ENCODE measurements at regions not wholly inside any gene's neighbourhood (a gene's known extent, or its start where the extent isn't known, plus 50 kb on each side); places are given as distances from the start of the nearest gene placed in this dataset.

DNA sequence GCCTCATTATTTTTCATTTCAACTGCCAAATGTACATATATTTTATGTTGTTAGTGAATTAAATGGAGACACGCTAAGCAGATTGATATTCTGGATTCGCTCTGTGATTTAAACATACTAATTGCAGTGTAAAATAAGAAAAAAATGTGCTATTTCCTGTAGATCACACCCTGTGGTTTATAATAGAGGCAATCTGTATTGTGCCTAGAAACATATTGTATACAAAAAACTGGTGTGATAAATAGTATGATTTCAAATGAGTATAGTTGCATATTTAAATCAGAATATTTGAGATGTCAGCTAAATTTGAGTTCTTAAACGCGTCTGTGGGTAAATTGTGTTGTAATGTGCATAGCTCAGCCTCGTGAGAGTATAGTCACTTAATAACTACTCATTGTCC is 643.9 kb downstream of the TBC1D4 start:
- ChIA-PET CTCF (interaction anchor here (0.9 kb wide), 1 partner anchor 382 kb away, joined by 3 read pairs; no protein-coding TSS in a partner anchor), POLR2A (no interaction called here)
- Mint-ChIP-seq H3K4me3 (no peak overlapping the region), H3K27me3 (no peaks in the 10 kb centered on the region), H3K4me1 (no peaks in the 10 kb centered on the region), H3K36me3 (ENCODE audit: low read depth) (no peaks in the 10 kb centered on the region), H3K27ac (no peak overlapping the region), H3K9me3 (no peaks in the 10 kb centered on the region)
- DNase-seq: no peak

DNA sequence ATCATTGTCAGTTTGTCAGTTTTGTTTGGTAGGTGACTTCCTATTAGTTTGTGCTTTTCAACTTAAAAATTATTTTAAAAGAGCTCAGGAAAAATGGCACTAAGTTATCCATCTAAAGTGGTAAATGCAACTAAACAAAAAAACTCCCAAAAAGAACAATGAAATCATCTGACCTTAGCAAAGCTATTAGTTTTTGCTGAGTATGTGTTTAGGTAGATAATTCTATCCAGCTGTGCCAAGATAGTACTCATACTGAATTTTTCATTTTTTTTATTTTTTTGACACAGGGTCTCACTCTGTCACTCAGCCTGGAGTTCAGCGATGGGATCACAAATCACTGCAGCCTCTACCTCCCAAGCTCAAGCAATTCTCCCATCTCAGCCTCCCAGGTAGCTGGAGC is 645.3 kb downstream of the TBC1D4 start:
- no peaks in the 10 kb centered on the region for H3K27me3 Mint-ChIP-seq
- no peaks in the 10 kb centered on the region for H3K36me3 Mint-ChIP-seq (ENCODE audit: low read depth)
- CTCF ChIA-PET: no interaction called here
- DNase-seq: no peak
- H3K4me3 Mint-ChIP-seq: no peak overlapping the region
- no peaks in the 10 kb centered on the region for H3K9me3 Mint-ChIP-seq
- H3K4me1 Mint-ChIP-seq: no peaks in the 10 kb centered on the region
- POLR2A ChIA-PET: no interaction called here
- H3K27ac Mint-ChIP-seq: no peak overlapping the region

DNA sequence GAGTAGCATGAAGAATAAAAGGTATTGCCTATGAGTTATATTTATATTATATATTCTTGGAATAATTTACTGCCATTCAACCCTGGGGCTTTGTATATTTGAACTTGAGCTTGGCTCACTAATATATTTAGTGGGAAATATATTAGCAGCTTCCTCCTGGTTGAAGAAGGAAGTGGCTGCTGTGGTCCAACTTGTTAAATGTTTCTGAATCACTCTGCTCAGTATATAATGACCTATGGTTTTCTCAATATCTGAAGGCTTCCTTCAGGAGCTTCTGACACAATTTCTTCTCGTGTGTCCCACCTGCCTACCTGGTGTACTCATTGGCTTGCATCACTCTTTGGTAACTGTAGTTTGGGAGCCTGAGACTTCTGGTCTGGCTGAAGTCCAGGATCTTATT is 646.4 kb downstream of the TBC1D4 start:
- ChIA-PET CTCF (no interaction called here), POLR2A (no interaction called here)
- Mint-ChIP-seq H3K4me3 (no peak overlapping the region), H3K27me3 (no peaks in the 10 kb centered on the region), H3K4me1 (no peaks in the 10 kb centered on the region), H3K36me3 (ENCODE audit: low read depth) (no peaks in the 10 kb centered on the region), H3K9me3 (no peaks in the 10 kb centered on the region), H3K27ac (no peak overlapping the region)
- no peak for DNase-seq

DNA sequence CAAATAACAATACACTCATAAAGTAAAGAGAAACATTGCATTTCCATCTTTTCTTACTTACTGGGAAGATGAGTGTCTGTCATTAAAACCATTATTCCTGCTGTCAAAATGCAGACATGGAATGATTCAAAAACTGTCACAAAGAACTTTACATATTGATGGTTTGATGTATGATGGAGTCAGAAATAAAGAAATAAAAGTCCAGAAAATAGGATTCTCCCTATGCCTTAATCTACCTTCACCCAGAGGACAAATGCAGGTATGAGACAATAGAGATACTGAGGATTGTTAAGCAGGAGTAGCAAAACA is 656.1 kb downstream of the TBC1D4 start:
- H3K4me3 Mint-ChIP-seq: no peak overlapping the region
- H3K27ac Mint-ChIP-seq: no peak overlapping the region
- no peaks in the 10 kb centered on the region for H3K4me1 Mint-ChIP-seq
- DNase-seq: no peak
- POLR2A ChIA-PET: no interaction called here
- H3K27me3 Mint-ChIP-seq: no peaks in the 10 kb centered on the region
- CTCF ChIA-PET: no interaction called here
- H3K36me3 Mint-ChIP-seq (ENCODE audit: low read depth): no peaks in the 10 kb centered on the region
- H3K9me3 Mint-ChIP-seq: no peaks in the 10 kb centered on the region

DNA sequence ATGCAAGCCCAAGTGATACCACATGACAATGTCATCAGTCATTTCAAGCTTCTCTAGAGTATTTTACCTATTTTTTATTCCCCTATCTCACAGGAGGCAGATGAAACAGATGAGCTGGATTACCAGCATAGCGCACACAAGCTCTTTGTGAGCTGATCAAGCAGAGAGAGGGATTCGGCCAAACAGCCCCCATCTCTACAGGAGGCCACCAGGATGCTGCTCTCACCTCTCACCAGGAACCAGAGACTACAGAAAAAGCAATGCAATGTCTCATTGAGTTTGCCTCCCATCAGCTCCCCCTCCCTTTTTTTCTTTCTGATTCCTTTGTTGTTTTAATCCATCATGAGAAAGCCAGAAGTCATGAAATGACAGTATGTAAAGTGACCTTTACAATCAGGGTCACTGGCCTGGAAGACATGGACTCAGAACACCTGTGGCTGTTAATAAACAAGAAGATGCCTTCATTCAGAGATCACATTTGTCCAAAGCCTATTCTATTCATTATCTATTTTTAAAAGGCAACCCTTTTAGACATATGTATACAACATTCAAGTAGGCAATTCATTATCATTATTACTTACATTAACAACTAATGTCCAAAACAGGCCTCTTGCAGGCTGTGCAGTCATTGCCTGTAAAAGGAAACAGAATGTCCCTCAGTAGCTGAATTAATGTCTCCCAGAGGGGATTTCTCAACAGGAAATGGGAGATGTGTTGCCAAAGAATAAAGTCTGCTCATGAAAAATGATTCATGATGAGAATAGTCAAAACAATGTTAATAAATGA is 656.6 kb downstream of the TBC1D4 start:
- H3K36me3 Mint-ChIP-seq (ENCODE audit: low read depth): no peaks in the 10 kb centered on the region
- H3K27ac Mint-ChIP-seq: no peak overlapping the region
- DNase-seq: no peak
- CTCF ChIA-PET: no interaction called here
- no peak overlapping the region for H3K4me3 Mint-ChIP-seq
- no peaks in the 10 kb centered on the region for H3K27me3 Mint-ChIP-seq
- POLR2A ChIA-PET: no interaction called here
- H3K4me1 Mint-ChIP-seq: no peaks in the 10 kb centered on the region
- no peaks in the 10 kb centered on the region for H3K9me3 Mint-ChIP-seq

DNA sequence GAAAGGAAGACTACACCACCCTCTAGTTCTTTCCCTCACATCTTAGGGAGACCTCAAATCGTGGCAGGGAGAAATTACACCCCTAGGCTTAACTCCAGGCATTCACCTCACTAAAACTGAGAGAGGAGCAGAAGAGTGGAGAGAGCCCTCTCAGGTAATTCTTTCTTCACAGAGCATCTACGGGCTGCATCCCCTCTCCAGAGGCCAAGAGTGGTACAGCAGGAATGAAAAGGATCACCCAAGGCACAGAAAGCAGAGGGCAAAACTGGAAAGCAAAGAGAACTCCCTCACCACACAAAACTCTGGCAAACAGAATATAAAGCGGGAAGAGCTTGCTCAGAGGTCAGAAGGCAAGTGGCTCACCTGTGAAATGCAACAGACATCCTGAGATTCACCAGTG is 661.2 kb downstream of the TBC1D4 start:
- DNase-seq: no peak
- Mint-ChIP-seq H3K36me3 (ENCODE audit: low read depth) (no peaks in the 10 kb centered on the region), H3K4me3 (no peak overlapping the region), H3K27me3 (peaks cover 2% of the 10 kb centered on the region), H3K9me3 (no peaks in the 10 kb centered on the region), H3K27ac (no peak overlapping the region), H3K4me1 (no peaks in the 10 kb centered on the region)
- CTCF ChIA-PET: no interaction called here
- POLR2A ChIA-PET: no interaction called here

DNA sequence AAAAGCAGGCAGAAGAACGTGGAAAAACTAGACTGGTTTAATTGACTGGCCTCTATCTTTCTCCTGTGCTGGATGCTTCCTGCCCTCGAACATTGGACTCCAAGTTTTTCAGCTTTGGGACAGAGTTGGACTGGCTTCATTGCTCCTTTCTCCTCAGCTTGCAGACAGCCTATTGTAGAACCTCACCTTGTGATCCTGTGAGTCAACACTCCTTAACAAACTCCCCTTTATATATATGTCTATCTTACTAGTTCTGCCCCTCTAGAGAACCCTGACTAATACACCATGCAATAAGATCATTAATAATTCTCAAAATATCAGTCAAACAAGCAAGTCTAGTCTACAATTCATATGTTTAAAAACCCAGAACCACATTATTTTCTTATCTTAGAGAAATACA is 662.4 kb downstream of the TBC1D4 start:
- Mint-ChIP-seq H3K4me3 (no peak overlapping the region), H3K4me1 (no peaks in the 10 kb centered on the region), H3K36me3 (ENCODE audit: low read depth) (no peaks in the 10 kb centered on the region), H3K27me3 (peaks cover 2% of the 10 kb centered on the region), H3K9me3 (no peaks in the 10 kb centered on the region), H3K27ac (no peak overlapping the region)
- ChIA-PET CTCF (no interaction called here), POLR2A (no interaction called here)
- DNase-seq: no peak

DNA sequence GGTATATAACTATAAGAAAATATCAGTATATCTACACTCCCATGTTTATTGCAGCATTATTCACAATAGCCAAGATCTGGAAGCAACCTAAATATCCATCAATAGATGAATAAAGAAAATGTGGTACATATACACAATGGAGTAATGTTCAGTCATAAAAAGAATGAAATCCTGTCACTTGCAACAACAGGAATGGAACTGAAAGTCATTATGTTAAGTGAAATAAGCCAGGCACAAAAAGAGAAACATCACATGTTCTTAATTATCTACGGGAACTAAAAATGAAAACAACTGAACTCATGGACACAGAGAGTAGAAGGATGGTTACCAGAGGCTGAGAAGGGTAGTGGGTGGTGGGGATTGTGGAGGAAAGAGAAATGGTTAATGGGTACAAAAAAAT is 665.2 kb downstream of the TBC1D4 start:
- H3K9me3 Mint-ChIP-seq: no peaks in the 10 kb centered on the region
- ChIA-PET POLR2A (no interaction called here), CTCF (no interaction called here)
- no peak overlapping the region for H3K27ac Mint-ChIP-seq
- no peaks in the 10 kb centered on the region for H3K36me3 Mint-ChIP-seq (ENCODE audit: low read depth)
- H3K4me1 Mint-ChIP-seq: no peaks in the 10 kb centered on the region
- H3K4me3 Mint-ChIP-seq: no peak overlapping the region
- DNase-seq: no peak
- peaks cover 2% of the 10 kb centered on the region for H3K27me3 Mint-ChIP-seq

DNA sequence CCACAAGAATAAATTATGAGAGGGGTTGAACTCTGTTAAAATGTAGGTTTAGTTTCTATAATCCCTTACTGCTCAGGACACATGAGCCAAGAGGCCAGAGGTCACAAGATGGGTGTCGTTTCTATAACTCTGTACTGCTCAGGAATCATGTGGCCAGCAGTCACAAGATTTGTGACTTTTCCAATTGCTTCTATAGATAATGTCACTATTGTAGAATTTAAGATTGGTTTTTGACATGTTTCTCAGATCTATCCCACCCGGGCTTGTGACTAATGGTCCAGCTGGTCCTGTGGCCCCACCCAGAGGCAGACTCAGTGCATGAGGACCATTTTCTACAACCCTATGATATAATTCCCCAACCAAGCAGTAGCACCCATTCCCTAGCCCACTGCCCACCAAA is 662.0 kb upstream of the KLF12 start:
- H3K4me1 Mint-ChIP-seq: no peaks in the 10 kb centered on the region

DNA sequence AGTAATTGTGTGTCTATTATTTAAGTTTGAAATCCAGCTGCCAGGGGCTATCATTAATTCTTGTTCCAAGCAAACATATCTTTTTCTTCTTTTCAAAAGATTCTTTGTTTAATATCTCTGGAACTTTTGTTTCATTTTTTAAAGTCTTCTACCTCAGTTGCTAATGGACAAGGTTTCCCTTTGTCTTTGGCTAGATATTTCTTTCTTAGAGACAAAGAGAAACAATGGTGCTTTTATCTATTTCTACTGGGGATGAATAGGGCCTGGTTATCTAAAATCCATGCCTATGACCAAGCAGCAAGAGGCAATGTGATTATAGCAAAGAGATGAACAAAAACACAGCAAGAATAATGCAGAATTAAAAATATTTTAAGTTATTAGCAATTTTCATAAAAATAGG is 661.3 kb upstream of the KLF12 start:
- Mint-ChIP-seq H3K4me3 (no peak overlapping the region), H3K36me3 (ENCODE audit: low read depth) (no peaks in the 10 kb centered on the region), H3K27ac (no peak overlapping the region), H3K4me1 (no peaks in the 10 kb centered on the region), H3K9me3 (no peaks in the 10 kb centered on the region), H3K27me3 (no peaks in the 10 kb centered on the region)
- CTCF ChIA-PET: no interaction called here
- POLR2A ChIA-PET: no interaction called here
- no peak for DNase-seq

More for the DNA sequence above, 662.0 kb upstream of the KLF12 start:
- no peaks in the 10 kb centered on the region for H3K27me3 Mint-ChIP-seq
- DNase-seq: no peak
- H3K4me3 Mint-ChIP-seq: no peak overlapping the region
- no peaks in the 10 kb centered on the region for H3K36me3 Mint-ChIP-seq (ENCODE audit: low read depth)
- ChIA-PET POLR2A (no interaction called here), CTCF (no interaction called here)
- H3K9me3 Mint-ChIP-seq: no peaks in the 10 kb centered on the region
- no peak overlapping the region for H3K27ac Mint-ChIP-seq

DNA sequence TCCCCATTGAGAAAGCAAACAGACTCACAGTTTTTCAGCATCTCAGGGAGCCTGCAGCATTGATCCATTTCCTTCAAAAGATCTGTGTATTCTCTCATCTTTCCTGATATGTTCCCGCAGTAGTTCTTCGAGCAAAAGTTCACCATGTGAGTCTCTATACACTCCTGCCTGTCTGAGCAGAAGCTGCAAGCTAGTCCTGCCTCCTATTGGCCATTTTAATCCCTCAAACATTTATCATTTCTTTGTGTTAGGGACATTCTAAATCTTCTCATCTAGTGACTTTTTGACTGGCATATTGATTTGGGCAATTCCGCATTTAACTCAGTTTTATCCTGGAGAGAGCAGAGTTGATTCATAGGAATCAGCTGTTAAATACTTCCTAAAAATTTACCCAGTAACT is 660.4 kb upstream of the KLF12 start:
- Mint-ChIP-seq H3K4me1 (no peaks in the 10 kb centered on the region), H3K36me3 (ENCODE audit: low read depth) (no peaks in the 10 kb centered on the region), H3K27me3 (no peaks in the 10 kb centered on the region), H3K27ac (no peak overlapping the region), H3K9me3 (no peaks in the 10 kb centered on the region), H3K4me3 (no peak overlapping the region)
- no peak for DNase-seq
- POLR2A ChIA-PET: no interaction called here
- CTCF ChIA-PET: no interaction called here

DNA sequence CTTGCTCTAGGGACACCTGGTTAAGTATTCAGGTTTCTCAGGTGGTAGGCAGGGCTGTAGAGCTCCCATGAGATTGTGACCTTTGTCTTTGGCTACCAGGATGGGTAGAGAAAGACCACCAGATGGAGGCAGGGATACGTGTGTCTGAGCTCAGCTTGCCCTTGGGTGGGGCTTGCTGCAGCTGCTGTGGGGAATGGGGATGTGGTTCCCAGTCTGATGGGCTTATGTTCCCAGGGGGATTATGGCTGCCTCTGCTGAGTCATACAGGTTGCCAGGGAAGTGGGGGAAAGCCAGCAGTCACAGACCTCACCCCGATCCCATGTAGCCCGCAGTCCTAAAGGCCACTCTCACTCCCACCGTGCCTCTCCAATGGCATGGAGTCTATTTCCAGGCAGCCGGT is 659.9 kb upstream of the KLF12 start:
- Mint-ChIP-seq H3K36me3 (ENCODE audit: low read depth) (no peaks in the 10 kb centered on the region), H3K9me3 (no peaks in the 10 kb centered on the region), H3K27ac (no peak overlapping the region), H3K27me3 (no peaks in the 10 kb centered on the region), H3K4me1 (no peaks in the 10 kb centered on the region), H3K4me3 (no peak overlapping the region)
- ChIA-PET CTCF (no interaction called here), POLR2A (no interaction called here)
- no peak for DNase-seq

DNA sequence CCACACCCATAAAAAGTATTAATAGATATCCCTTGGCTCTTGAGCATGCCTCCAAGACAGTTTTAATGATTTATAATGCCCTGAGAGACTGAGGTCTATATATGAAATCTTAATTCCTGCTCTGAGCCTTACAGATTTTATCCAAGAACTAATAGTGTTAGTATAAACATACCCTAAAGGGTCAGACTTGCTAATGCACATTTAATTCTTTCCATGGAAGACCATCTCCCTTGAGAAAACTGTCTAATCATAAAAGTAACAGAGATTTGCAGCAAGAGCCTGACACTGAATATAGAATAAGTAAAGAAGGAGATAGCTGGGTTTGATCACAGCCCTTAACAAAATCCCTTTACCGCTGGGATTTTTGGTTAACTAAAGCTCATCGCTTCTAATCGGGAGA is 650.8 kb upstream of the KLF12 start:
- POLR2A ChIA-PET: no interaction called here
- no peak for DNase-seq
- Mint-ChIP-seq H3K27me3 (no peaks in the 10 kb centered on the region), H3K4me3 (no peak overlapping the region), H3K36me3 (ENCODE audit: low read depth) (no peaks in the 10 kb centered on the region), H3K27ac (no peak overlapping the region), H3K4me1 (no peaks in the 10 kb centered on the region), H3K9me3 (no peaks in the 10 kb centered on the region)
- CTCF ChIA-PET: no interaction called here

DNA sequence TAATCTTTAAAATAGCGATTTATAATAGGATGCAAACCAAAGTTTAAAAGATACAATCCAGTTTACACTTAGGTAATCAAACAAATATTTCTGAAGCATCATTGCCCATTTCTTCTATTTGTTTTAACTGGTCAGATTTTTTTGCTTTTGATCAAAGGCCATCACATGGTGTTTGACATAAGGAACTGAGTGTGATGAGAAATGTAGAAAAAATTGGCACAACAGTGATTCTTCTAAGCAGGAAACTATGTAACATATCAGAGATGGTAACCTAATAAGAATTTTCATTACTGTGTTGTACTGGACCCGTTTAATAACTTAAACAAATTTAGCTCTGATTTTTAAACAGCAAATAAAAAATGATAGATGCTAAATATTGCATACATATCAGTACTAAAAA is 644.7 kb upstream of the KLF12 start:
- H3K4me1 Mint-ChIP-seq: no peaks in the 10 kb centered on the region
- no peaks in the 10 kb centered on the region for H3K9me3 Mint-ChIP-seq
- DNase-seq: no peak
- POLR2A ChIA-PET: no interaction called here
- no peaks in the 10 kb centered on the region for H3K36me3 Mint-ChIP-seq (ENCODE audit: low read depth)
- H3K27ac Mint-ChIP-seq: no peak overlapping the region
- CTCF ChIA-PET: no interaction called here
- no peaks in the 10 kb centered on the region for H3K27me3 Mint-ChIP-seq
- H3K4me3 Mint-ChIP-seq: no peak overlapping the region

DNA sequence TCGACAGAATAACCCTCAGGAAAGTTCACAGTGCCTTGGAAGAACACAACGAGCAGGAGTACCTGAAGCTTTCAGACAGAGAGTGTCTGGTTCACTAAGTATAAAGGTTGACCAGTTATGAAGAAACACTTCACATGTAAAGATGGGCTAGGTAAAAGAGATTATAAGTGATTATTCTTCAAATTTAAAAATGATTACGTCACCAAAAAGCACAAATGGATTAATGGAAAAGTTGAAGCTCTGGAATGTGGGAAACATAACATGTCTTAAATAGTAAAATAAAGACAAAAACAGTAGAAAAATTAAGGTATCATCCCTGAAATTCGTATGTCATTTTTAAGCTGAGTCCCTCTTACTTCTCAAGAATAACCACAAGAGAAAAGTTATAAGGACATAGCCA is 643.9 kb upstream of the KLF12 start:
- Mint-ChIP-seq H3K4me1 (no peaks in the 10 kb centered on the region), H3K27ac (no peak overlapping the region), H3K4me3 (no peak overlapping the region), H3K36me3 (ENCODE audit: low read depth) (no peaks in the 10 kb centered on the region), H3K9me3 (no peaks in the 10 kb centered on the region), H3K27me3 (no peaks in the 10 kb centered on the region)
- POLR2A ChIA-PET: no interaction called here
- CTCF ChIA-PET: no interaction called here
- DNase-seq: no peak

Data from activated CD4-positive, alpha-beta memory T cell treated with anti-CD3 and anti-CD28 coated beads, Interleukin-2, amount 10 ng/mL, durations not matched to agents 7 days and 5 days (primary cell).